Tibial nerve (tissue), 4 donors: ENCODE measurements at regions not wholly inside any gene's neighbourhood (a gene's known extent, or its start where the extent isn't known, plus 50 kb on each side); places are given as distances from the start of the nearest gene placed in this dataset.
A peak's percentile ranks its signal among the peaks of the same experiment; 100 is the strongest.

Experiments
- DNase-seq, 2 donors: peaks; one replicate each; pipeline ENCODE4 v3.0.0-alpha.2; 2019; ENCODE audit warnings: low spot score in 2 of 2
- H3K27ac ChIP-seq, 4 donors: fragments of 200-600 bp; sonication (generic) in 3 of 4; one replicate each; pipeline ENCODE4 v1.5.1; 2017 to 2019; ENCODE audit warnings: mild to moderate bottlenecking in 1 of 4
- H3K27me3 ChIP-seq, 2 donors: fragments of 200-600 bp; sonication (generic) in 1 of 2; one replicate each; pipeline versions ENCODE4 v1.5.1 to v1.6.0; 2017 to 2019
- H3K36me3 ChIP-seq, 3 donors: fragments of 200-600 bp; sonication (generic); one replicate each; pipeline ENCODE4 v1.5.1; 2018 to 2019
- H3K4me1 ChIP-seq, 4 donors: fragments of 200-600 bp; sonication (generic) in 3 of 4; one replicate each; pipeline ENCODE4 v1.5.1; 2017 to 2019
- H3K4me3 ChIP-seq, 4 donors: fragments of 200-600 bp; sonication (generic) in 3 of 4; one replicate each; pipeline ENCODE4 v1.5.1; 2017 to 2019; ENCODE audit warnings: mild to moderate bottlenecking in 1 of 4, moderate library complexity in 1 of 4
- H3K9me3 ChIP-seq, 4 donors: fragments of 200-600 bp; sonication (generic) in 3 of 4; one replicate each; pipeline ENCODE4 v1.5.1; 2017 to 2019
- EP300 ChIP-seq, 2 donors: sonication (generic); formaldehyde crosslinking; IDR thresholded peaks; one replicate each; pipeline ENCODE4 v1.6.1; 2017; ENCODE audit warnings: antibody characterized with exemption in 2 of 2, mild to moderate bottlenecking in 1 of 2
- POLR2A ChIP-seq, 2 donors: fragments of 450-650 bp; IDR thresholded peaks; one replicate each; pipeline ENCODE4 v1.6.1; 2017; ENCODE audit warnings: antibody characterized with exemption in 2 of 2, mild to moderate bottlenecking in 2 of 2, moderate library complexity in 2 of 2
- WGBS, 2 donors: methylation state at CpG; one replicate each; pipeline ENCODE4 v1.1.5; 2018; 5-methylcytosine and 5-hydroxymethylcytosine counted together
- TF ChIP-seq, protein P1 (sequence below), 5 experiments: fragments of 200-600 bp in 3 of 5; fragments of 450-650 bp in 2 of 5; sonication (generic) in 3 of 5; IDR thresholded peaks; one replicate each; pipeline ENCODE4 v1.5.1; 2016 to 2019; ENCODE audit warnings: antibody characterized with exemption in 5 of 5, mild to moderate bottlenecking in 3 of 5, moderate library complexity in 2 of 5

GRCh38 chr10:21334891-21335696 lies 190.4 kb downstream of the SKIDA1 start:
- Histone ChIP-seq H3K4me3 (no peak overlapping the region), H3K27ac (peak overlapping the region in 2 of 4 donors; percentile 19 to 62), H3K27me3 (no peaks in the 10 kb centered on the region), H3K36me3 (no peaks in the 10 kb centered on the region), H3K9me3 (no peaks in the 10 kb centered on the region), H3K4me1 (peaks cover 0 to 17% (median 3%) of the 10 kb centered on the region in 4 donors)
- 55 to 56% methylated on average over 14 of the region's 14 CpGs for WGBS, 2 donors
- peak in 1 of 2 donors; percentile 48 for DNase-seq
- peak in 1 of 2 donors; percentile 34 for TF ChIP-seq EP300 (IDR thresholded peaks at IDR 0.05)
- TF ChIP-seq, protein P1, sequence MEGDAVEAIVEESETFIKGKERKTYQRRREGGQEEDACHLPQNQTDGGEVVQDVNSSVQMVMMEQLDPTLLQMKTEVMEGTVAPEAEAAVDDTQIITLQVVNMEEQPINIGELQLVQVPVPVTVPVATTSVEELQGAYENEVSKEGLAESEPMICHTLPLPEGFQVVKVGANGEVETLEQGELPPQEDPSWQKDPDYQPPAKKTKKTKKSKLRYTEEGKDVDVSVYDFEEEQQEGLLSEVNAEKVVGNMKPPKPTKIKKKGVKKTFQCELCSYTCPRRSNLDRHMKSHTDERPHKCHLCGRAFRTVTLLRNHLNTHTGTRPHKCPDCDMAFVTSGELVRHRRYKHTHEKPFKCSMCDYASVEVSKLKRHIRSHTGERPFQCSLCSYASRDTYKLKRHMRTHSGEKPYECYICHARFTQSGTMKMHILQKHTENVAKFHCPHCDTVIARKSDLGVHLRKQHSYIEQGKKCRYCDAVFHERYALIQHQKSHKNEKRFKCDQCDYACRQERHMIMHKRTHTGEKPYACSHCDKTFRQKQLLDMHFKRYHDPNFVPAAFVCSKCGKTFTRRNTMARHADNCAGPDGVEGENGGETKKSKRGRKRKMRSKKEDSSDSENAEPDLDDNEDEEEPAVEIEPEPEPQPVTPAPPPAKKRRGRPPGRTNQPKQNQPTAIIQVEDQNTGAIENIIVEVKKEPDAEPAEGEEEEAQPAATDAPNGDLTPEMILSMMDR (IDR thresholded peaks at IDR 0.05) = no peak

- H3K4me1 ChIP-seq = peaks cover 0 to 15% (median 0%) of the 10 kb centered on the region in 4 donors
- no peak overlapping the region for H3K27ac ChIP-seq
- H3K4me3 ChIP-seq = no peak overlapping the region
- H3K9me3 ChIP-seq = no peaks in the 10 kb centered on the region
- DNase-seq = no peak
- no peaks in the 10 kb centered on the region for H3K36me3 ChIP-seq
- 71 to 76% methylated on average over 6 of the region's 6 CpGs for WGBS, 2 donors
- no peaks in the 10 kb centered on the region for H3K27me3 ChIP-seq
- TF ChIP-seq EP300 (IDR thresholded peaks at IDR 0.05) (peak in 1 of 2 donors; percentile 39), POLR2A (IDR thresholded peaks at IDR 0.05) (no peak)
- TF ChIP-seq, protein P1 (IDR thresholded peaks at IDR 0.05) = no peak
These were observed 194.9 kb downstream of the SKIDA1 start for GRCh38 chr10:21330628-21331020.

DNA sequence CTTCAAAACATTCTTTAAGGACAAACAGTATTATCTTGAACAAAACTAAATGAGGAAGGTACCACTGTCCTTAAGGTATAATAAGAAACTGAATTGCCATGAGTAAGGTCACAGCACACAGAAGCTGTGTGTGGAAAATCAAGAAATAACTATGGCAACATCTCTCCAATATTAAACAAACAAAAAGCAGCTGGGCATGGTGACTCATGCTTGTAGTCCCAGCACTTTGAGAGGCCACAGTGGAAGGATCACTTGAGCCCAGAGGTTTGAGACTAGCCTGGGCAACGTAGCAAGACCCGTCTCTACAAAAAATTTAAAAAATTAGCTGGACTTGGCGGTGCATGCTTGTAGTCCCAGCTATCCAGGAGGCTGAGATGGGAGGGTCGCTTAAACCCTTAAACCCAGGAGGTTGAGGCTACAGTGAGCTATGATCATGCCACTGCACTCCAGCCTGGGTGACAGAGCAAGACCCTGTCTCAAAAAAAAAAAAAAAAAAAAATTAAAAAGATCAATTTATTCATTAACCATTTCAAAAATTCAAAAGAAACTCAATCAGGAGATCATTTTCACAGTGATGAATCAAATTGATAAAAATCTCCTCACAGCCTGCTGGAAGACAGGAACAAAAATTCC lies 195.4 kb downstream of the SKIDA1 start:
- peak overlapping the region in 1 of 4 donors; percentile 15 for H3K27ac ChIP-seq
- no peak overlapping the region for H3K4me3 ChIP-seq
- peaks cover 0 to 12% (median 0%) of the 10 kb centered on the region in 4 donors for H3K4me1 ChIP-seq
- no peaks in the 10 kb centered on the region for H3K27me3 ChIP-seq
- H3K9me3 ChIP-seq = no peaks in the 10 kb centered on the region
- TF ChIP-seq, protein P1 (IDR thresholded peaks at IDR 0.05) = no peak
- no peak for TF ChIP-seq POLR2A (IDR thresholded peaks at IDR 0.05)
- TF ChIP-seq EP300 (IDR thresholded peaks at IDR 0.05) = no peak
- no peak for DNase-seq
- 57 to 59% methylated on average over 4 of the region's 4 CpGs for WGBS, 2 donors
- no peaks in the 10 kb centered on the region for H3K36me3 ChIP-seq

GRCh38 chr10:21327289-21327993 lies 198.0 kb downstream of the SKIDA1 start:
- no peaks in the 10 kb centered on the region for H3K27me3 ChIP-seq
- WGBS, 2 donors = 75% methylated on average over 10 of the region's 10 CpGs
- H3K9me3 ChIP-seq = no peaks in the 10 kb centered on the region
- H3K27ac ChIP-seq = no peak overlapping the region
- no peak for DNase-seq
- TF ChIP-seq POLR2A (IDR thresholded peaks at IDR 0.05) = no peak
- TF ChIP-seq EP300 (IDR thresholded peaks at IDR 0.05) = no peak
- no peaks in the 10 kb centered on the region for H3K36me3 ChIP-seq
- H3K4me3 ChIP-seq = no peak overlapping the region
- H3K4me1 ChIP-seq = peaks cover 0 to 7% (median 0%) of the 10 kb centered on the region in 4 donors

- 91% methylated on average over 5 of the region's 5 CpGs for WGBS, 2 donors
These were observed 198.7 kb downstream of the SKIDA1 start for GRCh38 chr10:21326594-21327288.

More at GRCh38 chr10:21326594-21327288, 198.7 kb downstream of the SKIDA1 start:
- TF ChIP-seq, protein P1 (IDR thresholded peaks at IDR 0.05) = no peak
- no peak for TF ChIP-seq EP300 (IDR thresholded peaks at IDR 0.05)
- TF ChIP-seq POLR2A (IDR thresholded peaks at IDR 0.05) = no peak
- peaks cover 0 to 7% (median 0%) of the 10 kb centered on the region in 4 donors for H3K4me1 ChIP-seq
- no peak for DNase-seq
- H3K4me3 ChIP-seq = no peak overlapping the region
- H3K36me3 ChIP-seq = no peaks in the 10 kb centered on the region
- H3K9me3 ChIP-seq = peaks cover 0 to 3% (median 0%) of the 10 kb centered on the region in 4 donors
- no peaks in the 10 kb centered on the region for H3K27me3 ChIP-seq
- H3K27ac ChIP-seq = no peak overlapping the region
